ENCODE measurements at regions not wholly inside any gene's neighbourhood (a gene's known extent, or its start where the extent isn't known, plus 50 kb on each side); places are given as distances from the start of the nearest gene placed in this dataset.

DNA sequence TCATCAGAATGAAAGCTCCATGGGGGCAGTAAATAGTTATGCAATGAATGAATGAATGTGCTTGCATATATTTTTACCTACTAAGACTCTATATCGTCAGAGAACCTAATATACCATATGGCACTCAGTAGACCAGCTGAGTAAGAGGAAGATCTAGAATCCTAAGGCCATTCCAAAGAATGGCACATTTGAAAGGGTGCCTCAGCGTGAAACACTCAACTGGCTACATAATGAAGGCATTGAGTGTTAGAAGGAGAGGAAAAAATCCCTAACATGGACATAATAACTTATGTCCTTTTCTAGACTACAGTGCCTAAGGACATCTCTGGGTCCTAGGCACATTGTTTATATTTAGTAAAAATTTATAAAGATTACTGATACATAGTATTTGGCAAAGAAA, 61.7 kb upstream of the ARID2 start:
- POLR2A ChIA-PET, result no interaction called here
- Histone ChIP-seq H3K4me3 (ENCODE audit: low read depth, low read length) (no peak overlapping the region), H3K4me1 (ENCODE audit: control insufficient read depth, insufficient read depth, low read length) (no peaks in the 10 kb centered on the region), H3K9me3 (ENCODE audit: control insufficient read depth, insufficient read depth, low read depth, low read length) (no peaks in the 10 kb centered on the region), H3K36me3 (ENCODE audit: control insufficient read depth in 2 of 2, insufficient read depth in 1 of 2, low read length in 2 of 2) (no peaks in the 10 kb centered on the region), H3K27ac (ENCODE audit: extremely low read depth, low read depth, low read length) (no peak overlapping the region)
- CTCF ChIA-PET, result no interaction called here
- TF ChIP-seq ZNF426 (tag by site-specific recombination; IDR thresholded peaks at IDR 0.05) (no peak), ZEB2 (tag by site-specific recombination; IDR thresholded peaks at IDR 0.05) (no peak), REPIN1 (tag by site-specific recombination; IDR thresholded peaks at IDR 0.05; ENCODE audit: low read depth) (no peak), TCF7L2 (IDR thresholded peaks at IDR 0.05; ENCODE audit: borderline replicate concordance, low read depth, low read length) (no peak), YY1 (tag by site-specific recombination; IDR thresholded peaks at IDR 0.05) (no peak), ZNF292 (tag by site-specific recombination; IDR thresholded peaks at IDR 0.05; ENCODE audit: borderline replicate concordance, low read depth) (no peak), MYNN (tag by site-specific recombination; IDR thresholded peaks at IDR 0.05; ENCODE audit: borderline replicate concordance) (no peak), ZNF335 (tag by site-specific recombination; conservative IDR thresholded peaks at IDR 0.05) (no peak), ZNF416 (tag by site-specific recombination; IDR thresholded peaks at IDR 0.05) (no peak), ZNF350 (tag by site-specific recombination; IDR thresholded peaks at IDR 0.05) (no peak), ZNF2 (tag by site-specific recombination; IDR thresholded peaks at IDR 0.05) (no peak), SP3 (tag by site-specific recombination; IDR thresholded peaks at IDR 0.05) (no peak), YY2 (tag by site-specific recombination; IDR thresholded peaks at IDR 0.05) (no peak)
- TF ChIP-seq, protein P1, sequence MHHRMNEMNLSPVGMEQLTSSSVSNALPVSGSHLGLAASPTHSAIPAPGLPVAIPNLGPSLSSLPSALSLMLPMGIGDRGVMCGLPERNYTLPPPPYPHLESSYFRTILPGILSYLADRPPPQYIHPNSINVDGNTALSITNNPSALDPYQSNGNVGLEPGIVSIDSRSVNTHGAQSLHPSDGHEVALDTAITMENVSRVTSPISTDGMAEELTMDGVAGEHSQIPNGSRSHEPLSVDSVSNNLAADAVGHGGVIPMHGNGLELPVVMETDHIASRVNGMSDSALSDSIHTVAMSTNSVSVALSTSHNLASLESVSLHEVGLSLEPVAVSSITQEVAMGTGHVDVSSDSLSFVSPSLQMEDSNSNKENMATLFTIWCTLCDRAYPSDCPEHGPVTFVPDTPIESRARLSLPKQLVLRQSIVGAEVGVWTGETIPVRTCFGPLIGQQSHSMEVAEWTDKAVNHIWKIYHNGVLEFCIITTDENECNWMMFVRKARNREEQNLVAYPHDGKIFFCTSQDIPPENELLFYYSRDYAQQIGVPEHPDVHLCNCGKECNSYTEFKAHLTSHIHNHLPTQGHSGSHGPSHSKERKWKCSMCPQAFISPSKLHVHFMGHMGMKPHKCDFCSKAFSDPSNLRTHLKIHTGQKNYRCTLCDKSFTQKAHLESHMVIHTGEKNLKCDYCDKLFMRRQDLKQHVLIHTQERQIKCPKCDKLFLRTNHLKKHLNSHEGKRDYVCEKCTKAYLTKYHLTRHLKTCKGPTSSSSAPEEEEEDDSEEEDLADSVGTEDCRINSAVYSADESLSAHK (tag by site-specific recombination; IDR thresholded peaks at IDR 0.05), result no peak
- TF ChIP-seq, protein P2, sequence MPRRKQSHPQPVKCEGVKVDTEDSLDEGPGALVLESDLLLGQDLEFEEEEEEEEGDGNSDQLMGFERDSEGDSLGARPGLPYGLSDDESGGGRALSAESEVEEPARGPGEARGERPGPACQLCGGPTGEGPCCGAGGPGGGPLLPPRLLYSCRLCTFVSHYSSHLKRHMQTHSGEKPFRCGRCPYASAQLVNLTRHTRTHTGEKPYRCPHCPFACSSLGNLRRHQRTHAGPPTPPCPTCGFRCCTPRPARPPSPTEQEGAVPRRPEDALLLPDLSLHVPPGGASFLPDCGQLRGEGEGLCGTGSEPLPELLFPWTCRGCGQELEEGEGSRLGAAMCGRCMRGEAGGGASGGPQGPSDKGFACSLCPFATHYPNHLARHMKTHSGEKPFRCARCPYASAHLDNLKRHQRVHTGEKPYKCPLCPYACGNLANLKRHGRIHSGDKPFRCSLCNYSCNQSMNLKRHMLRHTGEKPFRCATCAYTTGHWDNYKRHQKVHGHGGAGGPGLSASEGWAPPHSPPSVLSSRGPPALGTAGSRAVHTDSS (tag by site-specific recombination; IDR thresholded peaks at IDR 0.05), result no peak
- TF ChIP-seq, protein P3, sequence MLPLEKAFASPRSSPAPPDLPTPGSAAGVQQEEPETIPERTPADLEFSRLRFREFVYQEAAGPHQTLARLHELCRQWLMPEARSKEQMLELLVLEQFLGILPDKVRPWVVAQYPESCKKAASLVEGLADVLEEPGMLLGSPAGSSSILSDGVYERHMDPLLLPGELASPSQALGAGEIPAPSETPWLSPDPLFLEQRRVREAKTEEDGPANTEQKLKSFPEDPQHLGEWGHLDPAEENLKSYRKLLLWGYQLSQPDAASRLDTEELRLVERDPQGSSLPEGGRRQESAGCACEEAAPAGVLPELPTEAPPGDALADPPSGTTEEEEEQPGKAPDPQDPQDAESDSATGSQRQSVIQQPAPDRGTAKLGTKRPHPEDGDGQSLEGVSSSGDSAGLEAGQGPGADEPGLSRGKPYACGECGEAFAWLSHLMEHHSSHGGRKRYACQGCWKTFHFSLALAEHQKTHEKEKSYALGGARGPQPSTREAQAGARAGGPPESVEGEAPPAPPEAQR (tag by site-specific recombination; IDR thresholded peaks at IDR 0.05), result no peak

DNA sequence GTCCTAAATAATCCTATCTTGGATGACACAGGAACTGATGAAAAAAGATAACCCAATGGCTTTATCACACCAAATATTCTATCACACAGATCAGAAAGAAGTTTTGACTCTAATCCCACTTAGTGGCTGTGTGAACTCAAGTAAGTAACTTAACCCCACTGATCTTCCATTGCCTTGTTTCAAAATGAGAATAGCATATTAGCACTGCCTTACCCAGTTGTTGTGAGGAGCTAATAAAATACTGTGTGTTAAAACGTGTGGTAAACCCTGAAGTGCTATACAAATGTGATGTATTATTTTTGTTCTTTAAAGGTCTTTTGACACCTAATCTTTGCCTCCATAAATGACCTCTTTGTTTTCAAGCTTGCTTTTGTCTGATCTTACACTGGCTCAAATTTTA, 60.9 kb upstream of the ARID2 start:
- Histone ChIP-seq H3K4me1 (ENCODE audit: control insufficient read depth, insufficient read depth, low read length) (no peaks in the 10 kb centered on the region), H3K27ac (ENCODE audit: extremely low read depth, low read depth, low read length) (no peak overlapping the region), H3K9me3 (ENCODE audit: control insufficient read depth, insufficient read depth, low read depth, low read length) (no peaks in the 10 kb centered on the region), H3K4me3 (ENCODE audit: low read depth, low read length) (no peak overlapping the region), H3K36me3 (ENCODE audit: control insufficient read depth in 2 of 2, insufficient read depth in 1 of 2, low read length in 2 of 2) (no peaks in the 10 kb centered on the region)
- ChIA-PET POLR2A (no interaction called here), CTCF (interaction anchor here (1.1 kb wide), 1 partner anchor 16 kb away, joined by 5 read pairs; no protein-coding TSS in a partner anchor)
- no peak for TF ChIP-seq ZNF623 (tag by site-specific recombination; IDR thresholded peaks at IDR 0.05)
- no peak for TF ChIP-seq ZEB2 (tag by site-specific recombination; IDR thresholded peaks at IDR 0.05)
- TF ChIP-seq, protein P4, sequence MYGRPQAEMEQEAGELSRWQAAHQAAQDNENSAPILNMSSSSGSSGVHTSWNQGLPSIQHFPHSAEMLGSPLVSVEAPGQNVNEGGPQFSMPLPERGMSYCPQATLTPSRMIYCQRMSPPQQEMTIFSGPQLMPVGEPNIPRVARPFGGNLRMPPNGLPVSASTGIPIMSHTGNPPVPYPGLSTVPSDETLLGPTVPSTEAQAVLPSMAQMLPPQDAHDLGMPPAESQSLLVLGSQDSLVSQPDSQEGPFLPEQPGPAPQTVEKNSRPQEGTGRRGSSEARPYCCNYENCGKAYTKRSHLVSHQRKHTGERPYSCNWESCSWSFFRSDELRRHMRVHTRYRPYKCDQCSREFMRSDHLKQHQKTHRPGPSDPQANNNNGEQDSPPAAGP (tag by site-specific recombination; IDR thresholded peaks at IDR 0.05), result no peak
- TF ChIP-seq GLIS1 (tag by site-specific recombination; IDR thresholded peaks at IDR 0.05), result no peak
- TF ChIP-seq, protein P5, sequence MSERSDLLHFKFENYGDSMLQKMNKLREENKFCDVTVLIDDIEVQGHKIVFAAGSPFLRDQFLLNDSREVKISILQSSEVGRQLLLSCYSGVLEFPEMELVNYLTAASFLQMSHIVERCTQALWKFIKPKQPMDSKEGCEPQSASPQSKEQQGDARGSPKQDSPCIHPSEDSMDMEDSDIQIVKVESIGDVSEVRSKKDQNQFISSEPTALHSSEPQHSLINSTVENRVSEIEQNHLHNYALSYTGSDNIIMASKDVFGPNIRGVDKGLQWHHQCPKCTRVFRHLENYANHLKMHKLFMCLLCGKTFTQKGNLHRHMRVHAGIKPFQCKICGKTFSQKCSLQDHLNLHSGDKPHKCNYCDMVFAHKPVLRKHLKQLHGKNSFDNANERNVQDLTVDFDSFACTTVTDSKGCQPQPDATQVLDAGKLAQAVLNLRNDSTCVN (tag by site-specific recombination; optimal IDR thresholded peaks at IDR 0.05), result no peak
- no peak for TF ChIP-seq ZNF404 (tag by site-specific recombination; IDR thresholded peaks at IDR 0.05)
- TF ChIP-seq ZNF324 (tag by site-specific recombination; IDR thresholded peaks at IDR 0.05), result no peak
- TF ChIP-seq, protein P6, sequence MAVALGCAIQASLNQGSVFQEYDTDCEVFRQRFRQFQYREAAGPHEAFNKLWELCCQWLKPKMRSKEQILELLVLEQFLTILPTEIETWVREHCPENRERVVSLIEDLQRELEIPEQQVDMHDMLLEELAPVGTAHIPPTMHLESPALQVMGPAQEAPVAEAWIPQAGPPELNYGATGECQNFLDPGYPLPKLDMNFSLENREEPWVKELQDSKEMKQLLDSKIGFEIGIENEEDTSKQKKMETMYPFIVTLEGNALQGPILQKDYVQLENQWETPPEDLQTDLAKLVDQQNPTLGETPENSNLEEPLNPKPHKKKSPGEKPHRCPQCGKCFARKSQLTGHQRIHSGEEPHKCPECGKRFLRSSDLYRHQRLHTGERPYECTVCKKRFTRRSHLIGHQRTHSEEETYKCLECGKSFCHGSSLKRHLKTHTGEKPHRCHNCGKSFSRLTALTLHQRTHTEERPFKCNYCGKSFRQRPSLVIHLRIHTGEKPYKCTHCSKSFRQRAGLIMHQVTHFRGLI (tag by site-specific recombination; IDR thresholded peaks at IDR 0.05), result no peak
- no peak for TF ChIP-seq GLIS2 (tag by site-specific recombination; IDR thresholded peaks at IDR 0.05)
- TF ChIP-seq YY2 (tag by site-specific recombination; IDR thresholded peaks at IDR 0.05), result no peak
- TF ChIP-seq ZIC2 (tag by site-specific recombination; IDR thresholded peaks at IDR 0.05), result no peak
- no peak for TF ChIP-seq ZNF23 (tag by site-specific recombination; IDR thresholded peaks at IDR 0.05; ENCODE audit: borderline replicate concordance)

All from HEK293 (cell line).